Medulla oblongata (tissue), 1 donor: ENCODE measurements at regions not wholly inside any gene's neighbourhood (a gene's known extent, or its start where the extent isn't known, plus 50 kb on each side); places are given as distances from the start of the nearest gene placed in this dataset.
A peak's percentile ranks its signal among the peaks of the same experiment; 100 is the strongest.
"Not testable (repeated sequence)": the region's sequence is repeated elsewhere in the genome, so short reads cannot be mapped to it uniquely, and the experiment has no call there.

Experiments
- DNase-seq: peaks from one replicate; pipeline ENCODE4 v3.0.0-alpha.2; 2015; ENCODE audit errors: extremely low spot score

GRCh38 chr13:111005808-111006505 is 91.1 kb upstream of the ANKRD10 start:
- peak; percentile 13 for DNase-seq

GRCh38 chr13:111005364-111005763 is 90.5 kb upstream of the ANKRD10 start:
- DNase-seq = no peak

- no peak for DNase-seq
Measured at GRCh38 chr13:111004444-111004843, 89.6 kb upstream of the ANKRD10 start.

GRCh38 chr13:111001636-111002035 is 86.8 kb upstream of the ANKRD10 start:
- DNase-seq = no peak

GRCh38 chr13:110993788-110994187 is 78.9 kb upstream of the ANKRD10 start:
- no peak for DNase-seq

- no peak for DNase-seq
Measured at GRCh38 chr13:110991991-110992508, 77.2 kb upstream of the ANKRD10 start.

GRCh38 chr13:110989331-110989730 is 74.5 kb upstream of the ANKRD10 start:
- DNase-seq = no peak

- DNase-seq = no peak
Measured at GRCh38 chr13:110985541-110985940, 70.7 kb upstream of the ANKRD10 start.

- no peak for DNase-seq
Measured at GRCh38 chr13:110984798-110985197, 69.9 kb upstream of the ANKRD10 start.

- no peak for DNase-seq
Measured at GRCh38 chr13:110984381-110984780, 69.5 kb upstream of the ANKRD10 start.

GRCh38 chr13:110983241-110983640 is 68.4 kb upstream of the ANKRD10 start:
- no peak for DNase-seq

- no peak for DNase-seq
Measured at GRCh38 chr13:110981379-110981778, 66.5 kb upstream of the ANKRD10 start.

GRCh38 chr13:110980921-110981320 is 66.1 kb upstream of the ANKRD10 start:
- no peak for DNase-seq

GRCh38 chr13:110979149-110979548 is 64.3 kb upstream of the ANKRD10 start:
- not testable (repeated sequence) for DNase-seq

- no peak for DNase-seq
Measured at GRCh38 chr13:110978390-110978789, 63.5 kb upstream of the ANKRD10 start.

GRCh38 chr13:110976785-110977184 is 61.9 kb upstream of the ANKRD10 start:
- DNase-seq = no peak

GRCh38 chr13:110973007-110973700 is 58.3 kb upstream of the ANKRD10 start:
- DNase-seq = no peak

GRCh38 chr13:110971486-110971885 is 56.6 kb upstream of the ANKRD10 start:
- no peak for DNase-seq

- not testable (repeated sequence) for DNase-seq
Measured at GRCh38 chr13:110967156-110967855, 52.4 kb upstream of the ANKRD10 start.

- DNase-seq = no peak
Measured at GRCh38 chr13:110965755-110966134, 50.9 kb upstream of the ANKRD10 start.

GRCh38 chr13:110965038-110965754 is 50.3 kb upstream of the ANKRD10 start:
- no peak for DNase-seq
